ENCODE measurements at regions not wholly inside any gene's neighbourhood (a gene's known extent, or its start where the extent isn't known, plus 50 kb on each side); places are given as distances from the start of the nearest gene placed in this dataset.

GRCh38 chr5:124560370-124560769, 186.1 kb downstream of the ZNF608 start:
- H3K4me3 ChIP-seq (ENCODE audit: low read depth, poor library complexity, severe bottlenecking), result no peak overlapping the region
- TF ChIP-seq POLR2A (IDR thresholded peaks at IDR 0.05) (no peak), CTCF (IDR thresholded peaks at IDR 0.05) (no peak)
- DNase-seq (ENCODE audit: low spot score in 2 of 2), result no peak
- 77 to 82% methylated on average over 3 of the region's 3 CpGs for WGBS, 2 donors
- intact Hi-C loops (cut with DNase I; ENCODE audit: low total_unique reads), result no loop called here

GRCh38 chr5:124557761-124558160, 188.7 kb downstream of the ZNF608 start:
- no peak for DNase-seq (ENCODE audit: low spot score in 2 of 2)
- TF ChIP-seq CTCF (IDR thresholded peaks at IDR 0.05), result no peak
- 93% methylated on average over 8 of the region's 8 CpGs for WGBS, 2 donors
- H3K4me3 ChIP-seq (ENCODE audit: low read depth, poor library complexity, severe bottlenecking), result no peak overlapping the region
- intact Hi-C loops (cut with DNase I; ENCODE audit: low total_unique reads), result no loop called here

- TF ChIP-seq CTCF (IDR thresholded peaks at IDR 0.05) (no peak), POLR2A (IDR thresholded peaks at IDR 0.05) (no peak)
- intact Hi-C loops (cut with DNase I; ENCODE audit: low total_unique reads), result no loop called here
- no peak overlapping the region for H3K4me3 ChIP-seq (ENCODE audit: low read depth, poor library complexity, severe bottlenecking)
- no peak for DNase-seq (ENCODE audit: low spot score in 2 of 2)
- WGBS, 2 donors, result 75 to 89% methylated on average over 2 of the region's 2 CpGs
Observed at GRCh38 chr5:124554746-124555578, 191.5 kb downstream of the ZNF608 start.

- TF ChIP-seq POLR2A (IDR thresholded peaks at IDR 0.05) (no peak), CTCF (IDR thresholded peaks at IDR 0.05) (no peak)
Observed at GRCh38 chr5:124553911-124554310, 192.5 kb downstream of the ZNF608 start.

GRCh38 chr5:124552526-124552925, 193.9 kb downstream of the ZNF608 start:
- H3K4me3 ChIP-seq (ENCODE audit: low read depth, poor library complexity, severe bottlenecking), result no peak overlapping the region
- WGBS, 2 donors, result 92 to 93% methylated on average over 4 of the region's 4 CpGs
- intact Hi-C loops (cut with DNase I; ENCODE audit: low total_unique reads), result no loop called here
- TF ChIP-seq POLR2A (IDR thresholded peaks at IDR 0.05), result no peak
- no peak for TF ChIP-seq CTCF (IDR thresholded peaks at IDR 0.05)
- DNase-seq (ENCODE audit: low spot score in 2 of 2), result no peak

More at GRCh38 chr5:124553911-124554310, 192.5 kb downstream of the ZNF608 start:
- no peak for DNase-seq (ENCODE audit: low spot score in 2 of 2)
- H3K4me3 ChIP-seq (ENCODE audit: low read depth, poor library complexity, severe bottlenecking), result no peak overlapping the region
- intact Hi-C loops (cut with DNase I; ENCODE audit: low total_unique reads), result no loop called here
- 94 to 95% methylated on average over 2 of the region's 2 CpGs for WGBS, 2 donors

GRCh38 chr5:124551939-124552279, 194.5 kb downstream of the ZNF608 start:
- intact Hi-C loops (cut with DNase I; ENCODE audit: low total_unique reads), result no loop called here
- no peak overlapping the region for H3K4me3 ChIP-seq (ENCODE audit: low read depth, poor library complexity, severe bottlenecking)
- TF ChIP-seq POLR2A (IDR thresholded peaks at IDR 0.05) (no peak), CTCF (IDR thresholded peaks at IDR 0.05) (no peak)
- no peak for DNase-seq (ENCODE audit: low spot score in 2 of 2)

Measured in lower leg skin (tissue), 4 donors.